PFSK-1 (cell line): ENCODE measurements at regions not wholly inside any gene's neighbourhood (a gene's known extent, or its start where the extent isn't known, plus 50 kb on each side); places are given as distances from the start of the nearest gene placed in this dataset.

Source experiments
- FOXP2 ChIP-seq: optimal IDR thresholded peaks from 2 replicates; pipeline ENCODE3; 2011; ENCODE audit warnings: borderline replicate concordance, control low read depth, inconsistent platforms; ENCODE audit not compliant: insufficient read depth; ENCODE audit errors: extremely low read length, extremely low read depth
- POLR2AphosphoS5 ChIP-seq: IDR thresholded peaks from 2 replicates; pipeline ENCODE4 v1.6.1; 2012; ENCODE audit warnings: low read depth, mild to moderate bottlenecking, control low read depth, low read length, moderate library complexity
- TAF1 ChIP-seq: IDR thresholded peaks from 2 replicates; pipeline ENCODE4 v1.6.1; 2012; ENCODE audit warnings: low read length, control low read depth, borderline replicate concordance; ENCODE audit not compliant: insufficient read depth
- TF ChIP-seq, protein P1 (sequence below), 2 experiments: IDR thresholded peaks; 2 replicates each; pipeline versions ENCODE4 v1.6.1 to v1.8.0; 2011 to 2012; ENCODE audit warnings: low read depth in 2 of 2, low read length in 2 of 2, control low read depth in 1 of 2, inconsistent platforms in 1 of 2, mild to moderate bottlenecking in 1 of 2, moderate library complexity in 1 of 2; ENCODE audit not compliant: insufficient read depth in 1 of 2

DNA sequence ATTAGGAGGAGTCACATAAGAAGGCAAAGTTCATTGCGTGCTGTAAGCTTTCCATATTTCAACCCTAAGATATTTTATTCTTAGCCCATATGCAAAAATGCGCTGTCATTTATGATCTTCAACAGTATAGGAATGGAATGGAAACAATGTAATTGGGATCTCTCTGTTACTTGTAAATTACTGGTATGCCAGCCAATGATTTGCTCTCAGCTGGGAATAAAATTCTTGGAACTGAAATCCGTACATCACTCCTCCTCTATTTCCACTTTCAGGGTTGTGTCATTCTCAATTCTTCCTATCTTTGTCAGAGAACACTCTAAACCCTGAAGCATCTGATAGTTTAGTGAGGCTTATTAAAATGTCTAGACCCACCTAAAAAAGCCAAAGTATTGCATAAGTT lies 80.7 kb upstream of the STEAP4 start:
- TF ChIP-seq POLR2AphosphoS5: no peak
- no peak for TF ChIP-seq FOXP2
- TF ChIP-seq TAF1: no peak
- TF ChIP-seq, protein P1, sequence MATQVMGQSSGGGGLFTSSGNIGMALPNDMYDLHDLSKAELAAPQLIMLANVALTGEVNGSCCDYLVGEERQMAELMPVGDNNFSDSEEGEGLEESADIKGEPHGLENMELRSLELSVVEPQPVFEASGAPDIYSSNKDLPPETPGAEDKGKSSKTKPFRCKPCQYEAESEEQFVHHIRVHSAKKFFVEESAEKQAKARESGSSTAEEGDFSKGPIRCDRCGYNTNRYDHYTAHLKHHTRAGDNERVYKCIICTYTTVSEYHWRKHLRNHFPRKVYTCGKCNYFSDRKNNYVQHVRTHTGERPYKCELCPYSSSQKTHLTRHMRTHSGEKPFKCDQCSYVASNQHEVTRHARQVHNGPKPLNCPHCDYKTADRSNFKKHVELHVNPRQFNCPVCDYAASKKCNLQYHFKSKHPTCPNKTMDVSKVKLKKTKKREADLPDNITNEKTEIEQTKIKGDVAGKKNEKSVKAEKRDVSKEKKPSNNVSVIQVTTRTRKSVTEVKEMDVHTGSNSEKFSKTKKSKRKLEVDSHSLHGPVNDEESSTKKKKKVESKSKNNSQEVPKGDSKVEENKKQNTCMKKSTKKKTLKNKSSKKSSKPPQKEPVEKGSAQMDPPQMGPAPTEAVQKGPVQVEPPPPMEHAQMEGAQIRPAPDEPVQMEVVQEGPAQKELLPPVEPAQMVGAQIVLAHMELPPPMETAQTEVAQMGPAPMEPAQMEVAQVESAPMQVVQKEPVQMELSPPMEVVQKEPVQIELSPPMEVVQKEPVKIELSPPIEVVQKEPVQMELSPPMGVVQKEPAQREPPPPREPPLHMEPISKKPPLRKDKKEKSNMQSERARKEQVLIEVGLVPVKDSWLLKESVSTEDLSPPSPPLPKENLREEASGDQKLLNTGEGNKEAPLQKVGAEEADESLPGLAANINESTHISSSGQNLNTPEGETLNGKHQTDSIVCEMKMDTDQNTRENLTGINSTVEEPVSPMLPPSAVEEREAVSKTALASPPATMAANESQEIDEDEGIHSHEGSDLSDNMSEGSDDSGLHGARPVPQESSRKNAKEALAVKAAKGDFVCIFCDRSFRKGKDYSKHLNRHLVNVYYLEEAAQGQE (IDR thresholded peaks at IDR 0.05; ENCODE audit: insufficient read depth in 1 of 2, low read depth in 2 of 2, low read length in 2 of 2): no peak
